Mucosa of descending colon (tissue), 3 donors: ENCODE measurements at regions not wholly inside any gene's neighbourhood (a gene's known extent, or its start where the extent isn't known, plus 50 kb on each side); places are given as distances from the start of the nearest gene placed in this dataset.

Experiments
- ATAC-seq: fragments of 200-7000 bp; cut with Tn5 transposase; one replicate; pipeline ENCODE4 v1.9.1; 2020; ENCODE audit warnings: mild to moderate bottlenecking, moderate library complexity
- DNase-seq, 3 donors: peaks; one replicate each; pipeline ENCODE4 v3.0.0-alpha.2; 2020
- H3K36me3 ChIP-seq: fragments of 200-600 bp; one replicate; pipeline ENCODE4 v1.8.0; 2021; ENCODE audit warnings: low read depth, mild to moderate bottlenecking
- H3K4me1 ChIP-seq: fragments of 200-600 bp; one replicate; pipeline ENCODE4 v1.8.0; 2021; ENCODE audit warnings: low read depth, mild to moderate bottlenecking
- H3K4me3 ChIP-seq: fragments of 200-600 bp; one replicate; pipeline ENCODE4 v1.8.0; 2021; ENCODE audit warnings: mild to moderate bottlenecking
- H3K9me3 ChIP-seq: fragments of 200-600 bp; one replicate; pipeline ENCODE4 v1.8.0; 2021; ENCODE audit warnings: mild to moderate bottlenecking
- CTCF ChIP-seq: fragments of 200-600 bp; IDR thresholded peaks from one replicate; pipeline ENCODE4 v1.8.0; 2022; ENCODE audit warnings: antibody characterized with exemption, mild to moderate bottlenecking
- intact Hi-C, 2 donors: fragments of 100-400 bp; cut with DNase I in 1 of 2; cut with micrococcal nuclease in 1 of 2; formaldehyde crosslinking; loops; one replicate each; pipeline versions ENCODE4 v1.11.0 to v1.11.1; 2022; cut with DNase I, micrococcal nuclease
- donor health status: DM: no; HTN: no; CAD: no; lungs with moderate emphysema.
- donor health status: DM: no; HTN: no; CAD: no.
- donor health status: DM: no; HTN: yes; CAD: no.

GRCh38 chr6:3536901-3537300, 80.1 kb upstream of the SLC22A23 start:
- no peak for TF ChIP-seq CTCF
- Histone ChIP-seq H3K4me3 (no peak overlapping the region), H3K4me1 (peaks cover 15% of the 10 kb centered on the region), H3K9me3 (no peaks in the 10 kb centered on the region), H3K36me3 (no peaks in the 10 kb centered on the region)
- DNase-seq = no peak
- intact Hi-C loops = no loop called here
- no peak for ATAC-seq

- DNase-seq (no peak), ATAC-seq (peak; percentile 55)
- Histone ChIP-seq H3K9me3 (no peaks in the 10 kb centered on the region), H3K4me3 (no peak overlapping the region), H3K36me3 (no peaks in the 10 kb centered on the region), H3K4me1 (peaks cover 9% of the 10 kb centered on the region)
- no peak for TF ChIP-seq CTCF
- intact Hi-C loops = no loop called here
Measured at GRCh38 chr6:3535776-3536435, 79.1 kb upstream of the SLC22A23 start.

- ATAC-seq (peak; percentile 8), DNase-seq (no peak)
- no peak for TF ChIP-seq CTCF
- Histone ChIP-seq H3K4me1 (peaks cover 2% of the 10 kb centered on the region), H3K9me3 (no peaks in the 10 kb centered on the region), H3K4me3 (no peak overlapping the region), H3K36me3 (no peaks in the 10 kb centered on the region)
- intact Hi-C loops = no loop called here
Measured at GRCh38 chr6:3535033-3535775, 78.4 kb upstream of the SLC22A23 start.

- Histone ChIP-seq H3K4me3 (no peak overlapping the region), H3K36me3 (no peaks in the 10 kb centered on the region), H3K9me3 (no peaks in the 10 kb centered on the region), H3K4me1 (no peaks in the 10 kb centered on the region)
- TF ChIP-seq CTCF = no peak
- intact Hi-C loops = no loop called here
- DNase-seq (no peak), ATAC-seq (peak; percentile 55)
Measured at GRCh38 chr6:3534599-3534998, 77.7 kb upstream of the SLC22A23 start.

GRCh38 chr6:3533981-3534380, 77.1 kb upstream of the SLC22A23 start:
- DNase-seq = no peak
- Histone ChIP-seq H3K36me3 (no peaks in the 10 kb centered on the region), H3K9me3 (no peaks in the 10 kb centered on the region), H3K4me1 (peaks cover 4% of the 10 kb centered on the region), H3K4me3 (no peak overlapping the region)
- intact Hi-C loops = no loop called here
- ATAC-seq = no peak
- TF ChIP-seq CTCF = no peak
